22Rv1 (cell line): ENCODE measurements at regions not wholly inside any gene's neighbourhood (a gene's known extent, or its start where the extent isn't known, plus 50 kb on each side); places are given as distances from the start of the nearest gene placed in this dataset.

Experiments
- ZFX ChIP-seq: fragments of 450-650 bp; IDR thresholded peaks from 2 replicates; pipeline ENCODE4 v1.6.1; 2017; ENCODE audit warnings: antibody characterized with exemption, borderline replicate concordance
- TF ChIP-seq, protein P1 (sequence below): fragments of 450-650 bp; IDR thresholded peaks from 2 replicates; pipeline ENCODE4 v1.5.1; 2017; ENCODE audit warnings: mild to moderate bottlenecking

DNA sequence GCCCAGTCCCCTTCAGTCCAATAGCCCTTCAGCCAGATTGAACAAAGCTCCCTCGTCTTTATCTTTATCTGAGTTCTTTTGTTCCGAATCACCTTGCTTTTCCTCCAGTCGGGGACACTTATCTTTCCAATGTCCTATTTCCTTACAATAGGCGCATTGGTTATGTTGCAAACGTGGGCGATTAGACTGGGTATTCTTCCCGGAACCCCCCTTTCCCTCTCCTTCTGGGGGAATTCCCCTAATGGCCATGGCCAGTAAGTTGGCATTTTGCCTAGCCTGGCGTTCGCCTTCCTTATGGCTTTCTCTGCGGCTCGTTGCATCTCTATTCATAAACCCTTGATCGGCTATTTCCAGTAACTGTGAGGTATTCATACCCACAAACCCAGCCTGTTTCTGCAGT, 82.2 kb upstream of the VEPH1 start:
- TF ChIP-seq ZFX, result no peak
- TF ChIP-seq, protein P1, sequence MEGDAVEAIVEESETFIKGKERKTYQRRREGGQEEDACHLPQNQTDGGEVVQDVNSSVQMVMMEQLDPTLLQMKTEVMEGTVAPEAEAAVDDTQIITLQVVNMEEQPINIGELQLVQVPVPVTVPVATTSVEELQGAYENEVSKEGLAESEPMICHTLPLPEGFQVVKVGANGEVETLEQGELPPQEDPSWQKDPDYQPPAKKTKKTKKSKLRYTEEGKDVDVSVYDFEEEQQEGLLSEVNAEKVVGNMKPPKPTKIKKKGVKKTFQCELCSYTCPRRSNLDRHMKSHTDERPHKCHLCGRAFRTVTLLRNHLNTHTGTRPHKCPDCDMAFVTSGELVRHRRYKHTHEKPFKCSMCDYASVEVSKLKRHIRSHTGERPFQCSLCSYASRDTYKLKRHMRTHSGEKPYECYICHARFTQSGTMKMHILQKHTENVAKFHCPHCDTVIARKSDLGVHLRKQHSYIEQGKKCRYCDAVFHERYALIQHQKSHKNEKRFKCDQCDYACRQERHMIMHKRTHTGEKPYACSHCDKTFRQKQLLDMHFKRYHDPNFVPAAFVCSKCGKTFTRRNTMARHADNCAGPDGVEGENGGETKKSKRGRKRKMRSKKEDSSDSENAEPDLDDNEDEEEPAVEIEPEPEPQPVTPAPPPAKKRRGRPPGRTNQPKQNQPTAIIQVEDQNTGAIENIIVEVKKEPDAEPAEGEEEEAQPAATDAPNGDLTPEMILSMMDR, result no peak
